ENCODE measurements at regions not wholly inside any gene's neighbourhood (a gene's known extent, or its start where the extent isn't known, plus 50 kb on each side); places are given as distances from the start of the nearest gene placed in this dataset.
"Not testable (repeated sequence)": the region's sequence is repeated elsewhere in the genome, so short reads cannot be mapped to it uniquely, and the experiment has no call there.

- DNase-seq; H3K4me3 ChIP-seq (ENCODE audit: control insufficient read depth in 1 of 7, extremely low read depth in 1 of 7, insufficient read depth in 4 of 7, low read depth in 2 of 7, low read length in 6 of 7); H3K9me3 ChIP-seq (ENCODE audit: control extremely low read depth in 1 of 5, control insufficient read depth in 4 of 5, insufficient read depth in 2 of 5, low read depth in 1 of 5, low read length in 4 of 5); H3K27ac ChIP-seq (ENCODE audit: insufficient read depth in 1 of 2, low read depth in 1 of 2, low read length in 2 of 2, poor library complexity in 1 of 2, severe bottlenecking in 2 of 2); H3K36me3 ChIP-seq (ENCODE audit: control insufficient read depth in 4 of 4, insufficient read depth in 4 of 4, low read length in 3 of 4): not testable (repeated sequence)
- Histone ChIP-seq H3K27me3 (replicated peaks in 2 of 5; ENCODE audit: control insufficient read depth in 4 of 5, insufficient read depth in 5 of 5, low read length in 4 of 5) (peaks cover 0 to 36% (median 5%) of the 10 kb centered on the region in 5 experiments), H3K4me1 (ENCODE audit: control extremely low read depth in 1 of 4, control insufficient read depth in 4 of 4, insufficient read depth in 4 of 4, low read length in 3 of 4) (peaks cover 0 to 21% (median 18%) of the 10 kb centered on the region in 4 experiments)
- POLR2A ChIA-PET = interaction anchor here (1.2 kb wide), 1 partner anchor 9 kb away, joined by 3 read pairs; no protein-coding TSS in a partner anchor
- CTCF ChIA-PET = interaction anchor here (0.7 to 1.4 kb wide), 2 partner anchors 11 to 12 kb away, joined by 3 to 4 read pairs; no protein-coding TSS in a partner anchor
- WGBS (ENCODE audit: insufficient coverage) = 93% methylated on average over 32 of the region's 40 CpGs
Measured at GRCh38 chr15:99494536-99495233, 71.1 kb upstream of the MEF2A start.

GRCh38 chr15:99495430-99496301 lies 70.1 kb upstream of the MEF2A start:
- Histone ChIP-seq H3K4me3 (ENCODE audit: control insufficient read depth in 1 of 7, extremely low read depth in 1 of 7, insufficient read depth in 4 of 7, low read depth in 2 of 7, low read length in 6 of 7) (peak overlapping the region in 2 of 7 experiments; percentile 26 to 48), H3K9me3 (ENCODE audit: control extremely low read depth in 1 of 5, control insufficient read depth in 4 of 5, insufficient read depth in 2 of 5, low read depth in 1 of 5, low read length in 4 of 5) (peaks cover 0 to 3% (median 0%) of the 10 kb centered on the region in 5 experiments), H3K4me1 (ENCODE audit: control extremely low read depth in 1 of 4, control insufficient read depth in 4 of 4, insufficient read depth in 4 of 4, low read length in 3 of 4) (peaks cover 0 to 25% (median 18%) of the 10 kb centered on the region in 4 experiments), H3K27ac (ENCODE audit: insufficient read depth in 1 of 2, low read depth in 1 of 2, low read length in 2 of 2, poor library complexity in 1 of 2, severe bottlenecking in 2 of 2) (no peak overlapping the region), H3K36me3 (ENCODE audit: control insufficient read depth in 4 of 4, insufficient read depth in 4 of 4, low read length in 3 of 4) (no peaks in the 10 kb centered on the region), H3K27me3 (replicated peaks in 2 of 5; ENCODE audit: control insufficient read depth in 4 of 5, insufficient read depth in 5 of 5, low read length in 4 of 5) (peaks cover 0 to 32% (median 4%) of the 10 kb centered on the region in 5 experiments)
- DNase-seq = peak in 2 of 3 donors; percentile 72 to 77
- WGBS (ENCODE audit: insufficient coverage) = 5% methylated on average over 6 of the region's 13 CpGs
- CTCF ChIA-PET = interaction anchor here (1.0 kb wide), 1 partner anchor 69 kb away, joined by 3 read pairs; no protein-coding TSS in a partner anchor
- POLR2A ChIA-PET = interaction anchor here (1.0 to 1.2 kb wide), 2 partner anchors 8 to 19 kb away, joined by 3 to 4 read pairs; no protein-coding TSS in a partner anchor

- DNase-seq = no peak
- POLR2A ChIA-PET = interaction anchor here (1.0 kb wide), 1 partner anchor 19 kb away, joined by 4 read pairs; no protein-coding TSS in a partner anchor
- Histone ChIP-seq H3K27me3 (replicated peaks in 2 of 5; ENCODE audit: control insufficient read depth in 4 of 5, insufficient read depth in 5 of 5, low read length in 4 of 5) (peaks cover 0 to 29% (median 2%) of the 10 kb centered on the region in 5 experiments), H3K4me1 (ENCODE audit: control extremely low read depth in 1 of 4, control insufficient read depth in 4 of 4, insufficient read depth in 4 of 4, low read length in 3 of 4) (peaks cover 0 to 25% (median 18%) of the 10 kb centered on the region in 4 experiments), H3K9me3 (ENCODE audit: control extremely low read depth in 1 of 5, control insufficient read depth in 4 of 5, insufficient read depth in 2 of 5, low read depth in 1 of 5, low read length in 4 of 5) (peaks cover 0 to 3% (median 0%) of the 10 kb centered on the region in 5 experiments), H3K36me3 (ENCODE audit: control insufficient read depth in 4 of 4, insufficient read depth in 4 of 4, low read length in 3 of 4) (no peaks in the 10 kb centered on the region), H3K27ac (ENCODE audit: insufficient read depth in 1 of 2, low read depth in 1 of 2, low read length in 2 of 2, poor library complexity in 1 of 2, severe bottlenecking in 2 of 2) (no peak overlapping the region), H3K4me3 (ENCODE audit: control insufficient read depth in 1 of 7, extremely low read depth in 1 of 7, insufficient read depth in 4 of 7, low read depth in 2 of 7, low read length in 6 of 7) (peak overlapping the region in 2 of 7 experiments; percentile 35 to 48)
- CTCF ChIA-PET = interaction anchor here (1.0 kb wide), 1 partner anchor 69 kb away, joined by 3 read pairs; no protein-coding TSS in a partner anchor
- 0% methylated on average over 1 of the region's 9 CpGs for WGBS (ENCODE audit: insufficient coverage)
Measured at GRCh38 chr15:99496302-99496629, 69.5 kb upstream of the MEF2A start.

- peak in 1 of 3 donors; percentile 35 for DNase-seq
- Histone ChIP-seq H3K36me3 (ENCODE audit: control insufficient read depth in 4 of 4, insufficient read depth in 4 of 4, low read length in 3 of 4) (no peaks in the 10 kb centered on the region), H3K9me3 (ENCODE audit: control extremely low read depth in 1 of 5, control insufficient read depth in 4 of 5, insufficient read depth in 2 of 5, low read depth in 1 of 5, low read length in 4 of 5) (peaks cover 0 to 3% (median 0%) of the 10 kb centered on the region in 5 experiments), H3K4me1 (ENCODE audit: control extremely low read depth in 1 of 4, control insufficient read depth in 4 of 4, insufficient read depth in 4 of 4, low read length in 3 of 4) (peaks cover 10 to 50% (median 19%) of the 10 kb centered on the region in 4 experiments), H3K27me3 (replicated peaks in 2 of 5; ENCODE audit: control insufficient read depth in 4 of 5, insufficient read depth in 5 of 5, low read length in 4 of 5) (peaks cover 0 to 18% (median 0%) of the 10 kb centered on the region in 5 experiments), H3K27ac (ENCODE audit: insufficient read depth in 1 of 2, low read depth in 1 of 2, low read length in 2 of 2, poor library complexity in 1 of 2, severe bottlenecking in 2 of 2) (no peak overlapping the region), H3K4me3 (ENCODE audit: control insufficient read depth in 1 of 7, extremely low read depth in 1 of 7, insufficient read depth in 4 of 7, low read depth in 2 of 7, low read length in 6 of 7) (no peak overlapping the region)
- WGBS (ENCODE audit: insufficient coverage) = 97% methylated on average over 3 of the region's 4 CpGs
- POLR2A ChIA-PET = interaction anchor here (0.8 kb wide), 1 partner anchor 24 kb away, joined by 7 read pairs; no protein-coding TSS in a partner anchor
- CTCF ChIA-PET = interaction anchor here (1.0 to 1.6 kb wide), 3 partner anchors 9 to 26 kb away, joined by 3 to 4 read pairs (median 3); no protein-coding TSS in a partner anchor
Measured at GRCh38 chr15:99502182-99502581, 63.6 kb upstream of the MEF2A start.

- H3K27ac ChIP-seq (ENCODE audit: insufficient read depth in 1 of 2, low read depth in 1 of 2, low read length in 2 of 2, poor library complexity in 1 of 2, severe bottlenecking in 2 of 2) = no peak overlapping the region
- no peaks in the 10 kb centered on the region for H3K36me3 ChIP-seq (ENCODE audit: control insufficient read depth in 4 of 4, insufficient read depth in 4 of 4, low read length in 3 of 4)
- 98% methylated on average over 5 of the region's 5 CpGs for WGBS (ENCODE audit: insufficient coverage)
- peaks cover 0 to 18% (median 0%) of the 10 kb centered on the region in 5 experiments for H3K27me3 ChIP-seq (replicated peaks in 2 of 5; ENCODE audit: control insufficient read depth in 4 of 5, insufficient read depth in 5 of 5, low read length in 4 of 5)
- ChIA-PET CTCF (interaction anchor here (1.0 to 1.1 kb wide), 2 partner anchors 9 to 26 kb away, joined by 3 to 4 read pairs; no protein-coding TSS in a partner anchor), POLR2A (interaction anchor here (0.8 kb wide), 1 partner anchor 25 kb away, joined by 7 read pairs; no protein-coding TSS in a partner anchor)
- H3K9me3 ChIP-seq (ENCODE audit: control extremely low read depth in 1 of 5, control insufficient read depth in 4 of 5, insufficient read depth in 2 of 5, low read depth in 1 of 5, low read length in 4 of 5) = peaks cover 0 to 3% (median 0%) of the 10 kb centered on the region in 5 experiments
- H3K4me3 ChIP-seq (ENCODE audit: control insufficient read depth in 1 of 7, extremely low read depth in 1 of 7, insufficient read depth in 4 of 7, low read depth in 2 of 7, low read length in 6 of 7) = no peak overlapping the region
- DNase-seq = no peak
- peaks cover 10 to 55% (median 23%) of the 10 kb centered on the region in 4 experiments for H3K4me1 ChIP-seq (ENCODE audit: control extremely low read depth in 1 of 4, control insufficient read depth in 4 of 4, insufficient read depth in 4 of 4, low read length in 3 of 4)
Measured at GRCh38 chr15:99502661-99503060, 63.1 kb upstream of the MEF2A start.

GRCh38 chr15:99503411-99503810 lies 62.4 kb upstream of the MEF2A start:
- no peak for DNase-seq
- Histone ChIP-seq H3K4me3 (ENCODE audit: control insufficient read depth in 1 of 7, extremely low read depth in 1 of 7, insufficient read depth in 4 of 7, low read depth in 2 of 7, low read length in 6 of 7) (no peak overlapping the region), H3K27ac (ENCODE audit: insufficient read depth in 1 of 2, low read depth in 1 of 2, low read length in 2 of 2, poor library complexity in 1 of 2, severe bottlenecking in 2 of 2) (no peak overlapping the region), H3K9me3 (ENCODE audit: control extremely low read depth in 1 of 5, control insufficient read depth in 4 of 5, insufficient read depth in 2 of 5, low read depth in 1 of 5, low read length in 4 of 5) (peaks cover 0 to under 1% (median 0%) of the 10 kb centered on the region in 5 experiments), H3K27me3 (replicated peaks in 2 of 5; ENCODE audit: control insufficient read depth in 4 of 5, insufficient read depth in 5 of 5, low read length in 4 of 5) (peaks cover 0 to 10% (median 0%) of the 10 kb centered on the region in 5 experiments), H3K4me1 (ENCODE audit: control extremely low read depth in 1 of 4, control insufficient read depth in 4 of 4, insufficient read depth in 4 of 4, low read length in 3 of 4) (peaks cover 10 to 62% (median 29%) of the 10 kb centered on the region in 4 experiments), H3K36me3 (ENCODE audit: control insufficient read depth in 4 of 4, insufficient read depth in 4 of 4, low read length in 3 of 4) (no peaks in the 10 kb centered on the region)
- ChIA-PET CTCF (no interaction called here), POLR2A (interaction anchor here (1.2 kb wide), 1 partner anchor 8 kb away, joined by 3 read pairs; no protein-coding TSS in a partner anchor)
- WGBS (ENCODE audit: insufficient coverage) = 87% methylated on average over 7 of the region's 11 CpGs

Measured in common myeloid progenitor, CD34-positive (primary cell).